GM13976 (cell line): ENCODE measurements at regions not wholly inside any gene's neighbourhood (a gene's known extent, or its start where the extent isn't known, plus 50 kb on each side); places are given as distances from the start of the nearest gene placed in this dataset.

ENCODE experiments used
- DNase-seq: peaks from one replicate; pipeline ENCODE4 v3.0.0; 2012; ENCODE audit warnings: low spot score
- CTCF ChIP-seq: IDR thresholded peaks from 2 replicates; pipeline ENCODE4 v1.5.1; 2012; ENCODE audit warnings: borderline replicate concordance, mild to moderate bottlenecking; ENCODE audit not compliant: insufficient read depth; ENCODE audit errors: extremely low read depth, missing control alignments, control extremely low read depth
- in situ Hi-C: fragments of 300-500 bp; cut with MboI; formaldehyde crosslinking; loops from one replicate; pipeline ENCODE4 v1.12.0; 2022; ENCODE audit warnings: low sequenced_read_pairs, mixed read lengths, inconsistent platforms; ENCODE audit not compliant: unreplicated experiment

DNA sequence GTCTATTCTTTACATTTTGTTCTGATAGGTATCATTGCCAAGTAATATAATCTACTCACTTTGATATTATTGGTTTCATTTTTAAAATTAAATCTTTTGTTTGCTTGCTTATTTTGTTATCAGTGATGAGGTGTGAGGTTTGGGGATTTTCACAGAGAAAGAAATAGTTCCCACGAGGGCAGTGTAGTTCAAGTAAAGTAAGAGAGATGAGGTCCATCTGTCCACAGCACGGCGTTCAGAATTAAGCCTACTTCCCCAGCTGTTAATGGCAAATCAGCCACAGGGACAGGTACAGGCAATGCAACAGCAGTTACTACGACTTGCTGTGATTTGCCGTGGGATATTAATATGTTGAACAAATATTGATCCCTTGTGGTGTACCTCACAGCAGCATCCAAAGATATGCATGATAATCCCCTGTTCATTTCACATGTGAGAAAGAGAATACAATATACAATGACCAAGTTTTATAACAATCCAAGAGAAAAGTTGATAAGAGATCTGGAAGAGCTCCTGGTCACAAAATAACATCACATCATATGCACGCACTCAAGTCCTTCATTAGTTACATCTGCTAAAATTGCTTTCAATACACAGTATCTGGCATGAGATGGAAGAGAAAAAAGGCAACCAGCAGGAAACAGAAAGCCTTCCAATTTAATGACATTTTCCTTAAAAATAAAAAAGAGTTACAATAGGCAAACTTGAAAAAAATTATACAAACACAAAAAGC lies 131.6 kb downstream of the TUSC7 start:
- TF ChIP-seq CTCF: no peak
- no peak for DNase-seq
- in situ Hi-C loops: no loop called here

GRCh38 chr3:116842254-116842957 lies 132.8 kb downstream of the TUSC7 start:
- DNase-seq: no peak
- TF ChIP-seq CTCF: no peak
- in situ Hi-C loops: no loop called here

DNA sequence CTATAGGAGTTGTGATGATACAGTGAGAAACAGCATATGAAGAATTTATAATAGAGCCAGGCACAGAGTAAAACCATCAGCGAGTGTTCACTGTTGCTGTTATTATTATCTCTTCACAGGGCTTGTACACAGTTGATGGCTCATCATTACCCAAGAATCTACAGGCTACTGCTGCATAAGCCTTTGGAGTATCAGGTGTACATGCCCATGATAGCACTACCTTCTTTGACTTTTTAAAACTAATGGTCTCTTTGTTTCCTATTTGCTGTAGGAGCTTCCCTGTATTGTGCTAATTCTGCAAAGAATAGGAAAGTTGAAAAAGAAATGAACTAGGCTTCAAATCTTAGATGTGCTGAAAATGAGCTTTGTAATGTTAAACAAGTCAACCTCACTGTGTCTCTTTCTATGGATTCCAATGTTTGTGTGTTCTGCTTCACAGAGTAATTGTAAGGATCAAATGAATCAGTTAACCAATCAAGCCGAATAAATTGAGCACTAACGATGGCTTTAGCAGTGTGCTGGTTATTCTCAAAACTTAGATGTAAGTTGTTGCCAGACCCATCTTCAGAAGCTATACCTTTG lies 138.8 kb downstream of the TUSC7 start:
- in situ Hi-C loops: no loop called here
- no peak for DNase-seq
- TF ChIP-seq CTCF: no peak

DNA sequence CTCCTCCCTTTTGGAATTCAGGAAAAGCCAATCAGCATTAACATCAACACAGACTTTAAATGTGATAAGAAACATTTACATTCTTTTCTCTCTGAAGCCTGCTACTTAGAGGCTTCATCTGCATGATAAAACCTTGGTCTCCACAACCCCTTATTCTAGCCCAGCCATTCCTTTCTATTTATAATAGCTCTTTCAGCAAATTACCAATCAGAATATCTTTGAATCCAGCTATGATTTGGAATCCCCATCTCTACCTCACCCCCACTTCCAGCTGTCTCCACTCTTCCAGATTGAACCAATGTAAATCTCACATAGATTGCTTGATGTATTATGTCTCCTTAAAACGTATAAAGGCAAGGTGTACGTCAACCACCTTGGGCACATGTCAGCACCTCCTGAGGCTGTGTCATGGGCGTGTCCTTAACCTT lies 139.7 kb downstream of the TUSC7 start:
- TF ChIP-seq CTCF: no peak
- in situ Hi-C loops: no loop called here
- DNase-seq: no peak

GRCh38 chr3:116852803-116853202 lies 143.2 kb downstream of the TUSC7 start:
- TF ChIP-seq CTCF: no peak
- no peak for DNase-seq
- in situ Hi-C loops: no loop called here

DNA sequence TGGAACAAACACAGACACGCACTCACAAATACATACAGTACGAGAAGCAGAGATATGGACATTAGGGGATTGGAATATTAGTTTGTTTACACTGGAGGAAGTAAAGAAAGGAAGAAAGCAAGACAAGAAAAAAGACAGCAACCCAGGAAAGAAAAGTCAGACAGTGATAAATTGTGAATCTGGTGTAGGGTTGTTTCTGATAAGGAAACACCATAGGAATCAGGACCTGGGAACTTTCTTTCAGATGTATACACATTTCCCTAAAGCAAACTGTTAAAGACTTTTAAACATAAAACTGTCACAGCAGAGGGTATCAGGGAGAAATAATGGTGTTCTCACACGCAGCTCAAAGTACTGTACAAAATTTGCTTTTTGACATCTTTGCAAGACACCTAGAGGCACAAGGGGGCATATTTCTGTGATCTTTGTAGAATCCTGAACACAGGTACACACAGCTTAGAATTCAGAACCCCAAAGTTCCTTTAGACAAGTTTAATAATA lies 153.7 kb downstream of the TUSC7 start:
- in situ Hi-C loops: no loop called here
- TF ChIP-seq CTCF: no peak
- no peak for DNase-seq
